ENCODE measurements at regions not wholly inside any gene's neighbourhood (a gene's known extent, or its start where the extent isn't known, plus 50 kb on each side); places are given as distances from the start of the nearest gene placed in this dataset.

DNA sequence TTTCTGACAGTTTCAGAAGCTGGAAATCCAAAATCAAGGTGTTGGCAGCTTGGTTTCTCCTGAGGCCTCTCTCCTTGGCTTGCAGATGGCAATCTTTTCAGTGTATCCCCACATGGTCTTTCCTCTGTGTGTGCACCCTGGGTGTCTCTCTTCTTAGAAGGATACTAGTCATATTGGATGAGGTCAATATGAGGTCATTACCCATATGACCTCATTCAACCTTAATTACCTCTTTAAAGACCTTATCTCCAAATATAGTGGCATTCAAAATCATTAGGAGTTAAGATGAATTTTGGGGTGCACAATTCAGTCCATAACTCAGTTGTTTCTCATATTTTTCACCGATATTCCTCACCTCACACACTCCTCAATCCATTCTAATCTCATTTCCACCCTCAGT lies 92.4 kb upstream of the TGM3 start:
- no peaks in the 10 kb centered on the region for H3K27me3 ChIP-seq (replicated peaks; ENCODE audit: control insufficient read depth, insufficient read depth, low read length)
- no peaks in the 10 kb centered on the region for H3K36me3 ChIP-seq (ENCODE audit: control insufficient read depth, insufficient read depth, low read length, severe bottlenecking)
- H3K9ac ChIP-seq (ENCODE audit: low read length) = no peak overlapping the region
- no peak overlapping the region for H3K4me3 ChIP-seq (ENCODE audit: low read length)
- no peaks in the 10 kb centered on the region for H3K9me3 ChIP-seq (ENCODE audit: control insufficient read depth, low read length)
- no peak for DNase-seq (ENCODE audit: low read depth)
- H3K4me1 ChIP-seq (ENCODE audit: control insufficient read depth, insufficient read depth, low read length) = peaks cover 5% of the 10 kb centered on the region

DNA sequence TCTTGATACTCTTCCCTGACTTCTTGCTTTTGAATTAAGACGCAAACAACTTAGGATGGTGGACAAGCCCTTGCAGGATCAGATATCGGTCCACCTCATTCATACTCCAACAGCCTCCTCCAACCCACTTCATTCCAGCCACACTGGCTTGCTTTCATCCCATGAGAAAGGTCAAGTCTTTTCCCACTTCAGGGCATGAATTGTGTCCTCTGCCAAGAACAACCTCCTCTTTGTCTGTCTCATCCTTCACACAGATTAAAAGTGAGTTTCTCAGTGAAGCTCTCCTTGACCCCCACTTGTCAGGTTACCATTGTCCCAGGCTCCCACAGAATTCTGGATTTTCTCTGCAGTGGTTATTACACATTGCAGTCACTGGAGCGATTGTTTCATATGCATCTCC lies 91.8 kb upstream of the TGM3 start:
- peaks cover 5% of the 10 kb centered on the region for H3K4me1 ChIP-seq (ENCODE audit: control insufficient read depth, insufficient read depth, low read length)
- no peaks in the 10 kb centered on the region for H3K36me3 ChIP-seq (ENCODE audit: control insufficient read depth, insufficient read depth, low read length, severe bottlenecking)
- no peaks in the 10 kb centered on the region for H3K27me3 ChIP-seq (replicated peaks; ENCODE audit: control insufficient read depth, insufficient read depth, low read length)
- H3K9ac ChIP-seq (ENCODE audit: low read length) = no peak overlapping the region
- H3K9me3 ChIP-seq (ENCODE audit: control insufficient read depth, low read length) = no peaks in the 10 kb centered on the region
- DNase-seq (ENCODE audit: low read depth) = no peak
- no peak overlapping the region for H3K4me3 ChIP-seq (ENCODE audit: low read length)

GRCh38 chr20:2206957-2207769 lies 88.6 kb upstream of the TGM3 start:
- peak; percentile 89 for DNase-seq (ENCODE audit: low read depth)
- peaks cover 19% of the 10 kb centered on the region for H3K4me1 ChIP-seq (ENCODE audit: control insufficient read depth, insufficient read depth, low read length)
- no peaks in the 10 kb centered on the region for H3K9me3 ChIP-seq (ENCODE audit: control insufficient read depth, low read length)
- H3K4me3 ChIP-seq (ENCODE audit: low read length) = peak overlapping the region; percentile 83
- H3K27me3 ChIP-seq (replicated peaks; ENCODE audit: control insufficient read depth, insufficient read depth, low read length) = no peaks in the 10 kb centered on the region
- no peaks in the 10 kb centered on the region for H3K36me3 ChIP-seq (ENCODE audit: control insufficient read depth, insufficient read depth, low read length, severe bottlenecking)
- peak overlapping the region; percentile 78 for H3K9ac ChIP-seq (ENCODE audit: low read length)

- Histone ChIP-seq H3K9ac (ENCODE audit: low read length) (peak overlapping the region; percentile 78), H3K4me1 (ENCODE audit: control insufficient read depth, insufficient read depth, low read length) (peaks cover 19% of the 10 kb centered on the region), H3K4me3 (ENCODE audit: low read length) (peak overlapping the region; percentile 83), H3K27me3 (replicated peaks; ENCODE audit: control insufficient read depth, insufficient read depth, low read length) (no peaks in the 10 kb centered on the region), H3K36me3 (ENCODE audit: control insufficient read depth, insufficient read depth, low read length, severe bottlenecking) (no peaks in the 10 kb centered on the region), H3K9me3 (ENCODE audit: control insufficient read depth, low read length) (no peaks in the 10 kb centered on the region)
- no peak for DNase-seq (ENCODE audit: low read depth)
Observed at GRCh38 chr20:2207770-2208097, 88.1 kb upstream of the TGM3 start.

DNA sequence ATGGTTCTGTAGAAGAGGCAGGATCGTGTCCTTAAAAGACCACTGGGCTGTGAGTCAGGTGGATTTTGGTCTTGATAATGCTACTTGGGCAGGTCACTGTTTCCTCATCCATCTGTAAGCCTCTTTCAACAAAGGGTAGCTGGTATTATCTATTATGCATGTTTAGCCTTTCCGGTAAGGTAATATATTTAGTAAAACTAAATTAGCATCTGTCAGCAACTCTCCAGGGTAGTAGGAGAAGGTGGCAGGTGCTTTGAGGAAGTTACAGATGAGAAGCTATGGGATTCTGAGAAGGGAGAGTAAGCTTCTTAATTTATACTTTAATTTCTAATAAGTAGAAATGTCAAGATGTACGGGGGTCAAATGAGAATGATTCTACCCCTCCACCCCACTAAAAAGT lies 86.9 kb upstream of the TGM3 start:
- Histone ChIP-seq H3K27me3 (replicated peaks; ENCODE audit: control insufficient read depth, insufficient read depth, low read length) (no peaks in the 10 kb centered on the region), H3K36me3 (ENCODE audit: control insufficient read depth, insufficient read depth, low read length, severe bottlenecking) (no peaks in the 10 kb centered on the region), H3K4me3 (ENCODE audit: low read length) (no peak overlapping the region), H3K9ac (ENCODE audit: low read length) (no peak overlapping the region), H3K9me3 (ENCODE audit: control insufficient read depth, low read length) (no peaks in the 10 kb centered on the region), H3K4me1 (ENCODE audit: control insufficient read depth, insufficient read depth, low read length) (peaks cover 19% of the 10 kb centered on the region)
- no peak for DNase-seq (ENCODE audit: low read depth)

- Histone ChIP-seq H3K36me3 (ENCODE audit: control insufficient read depth, insufficient read depth, low read length, severe bottlenecking) (no peaks in the 10 kb centered on the region), H3K4me3 (ENCODE audit: low read length) (no peak overlapping the region), H3K9me3 (ENCODE audit: control insufficient read depth, low read length) (no peaks in the 10 kb centered on the region), H3K27me3 (replicated peaks; ENCODE audit: control insufficient read depth, insufficient read depth, low read length) (no peaks in the 10 kb centered on the region), H3K9ac (ENCODE audit: low read length) (no peak overlapping the region), H3K4me1 (ENCODE audit: control insufficient read depth, insufficient read depth, low read length) (peaks cover 19% of the 10 kb centered on the region)
- peak; percentile 21 for DNase-seq (ENCODE audit: low read depth)
Observed at GRCh38 chr20:2210646-2211552, 84.9 kb upstream of the TGM3 start.

DNA sequence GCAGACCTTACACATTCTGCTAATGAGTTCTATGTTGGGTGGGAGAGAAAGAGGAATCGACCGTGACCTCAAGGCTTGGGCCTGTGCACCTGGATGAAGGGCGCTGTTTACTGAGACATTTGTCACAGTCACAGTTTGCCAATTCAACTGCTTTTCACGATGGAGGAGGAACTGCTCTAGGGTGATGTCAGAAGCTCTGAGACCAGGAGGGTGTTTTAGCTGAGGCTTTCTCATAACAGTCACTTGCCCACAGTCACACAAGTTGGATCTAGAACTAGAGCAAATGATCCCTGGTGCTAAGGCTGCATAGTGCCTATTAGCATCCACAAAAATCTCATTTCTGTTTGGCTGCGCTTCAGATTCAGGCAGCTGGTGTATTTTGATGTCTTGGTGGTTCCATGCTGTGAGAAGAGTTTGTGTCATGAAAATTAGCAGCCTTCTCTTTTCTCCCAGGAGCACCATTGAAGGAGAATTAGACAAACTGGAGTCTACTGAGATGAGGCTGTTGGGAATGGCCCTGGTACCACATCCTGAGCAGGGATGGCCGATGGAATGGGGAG lies 83.3 kb upstream of the TGM3 start:
- peaks cover 18% of the 10 kb centered on the region for H3K4me1 ChIP-seq (ENCODE audit: control insufficient read depth, insufficient read depth, low read length)

DNA sequence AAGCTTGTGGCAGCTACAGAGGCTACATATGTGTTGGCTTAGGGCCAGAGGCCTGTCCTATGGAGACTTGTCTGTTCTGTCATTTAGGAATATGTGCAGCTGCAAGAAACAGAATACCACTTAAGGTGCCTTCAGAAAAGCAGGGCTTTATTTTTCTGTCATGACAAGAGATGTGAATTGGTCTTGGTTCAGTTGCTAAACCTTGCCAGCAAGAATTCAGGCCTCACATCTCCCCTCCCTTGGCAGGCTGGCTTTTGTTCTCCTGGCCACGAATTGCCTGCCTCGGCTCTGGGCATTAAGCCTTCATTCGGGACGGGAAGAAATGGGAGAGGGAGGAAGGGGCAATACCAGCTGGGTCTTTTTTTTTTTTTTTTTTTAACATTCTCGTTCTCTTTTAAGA lies 82.4 kb upstream of the TGM3 start:
- Histone ChIP-seq H3K9ac (ENCODE audit: low read length) (no peak overlapping the region), H3K36me3 (ENCODE audit: control insufficient read depth, insufficient read depth, low read length, severe bottlenecking) (no peaks in the 10 kb centered on the region), H3K4me3 (ENCODE audit: low read length) (no peak overlapping the region), H3K9me3 (ENCODE audit: control insufficient read depth, low read length) (no peaks in the 10 kb centered on the region), H3K4me1 (ENCODE audit: control insufficient read depth, insufficient read depth, low read length) (peaks cover 13% of the 10 kb centered on the region), H3K27me3 (replicated peaks; ENCODE audit: control insufficient read depth, insufficient read depth, low read length) (no peaks in the 10 kb centered on the region)
- no peak for DNase-seq (ENCODE audit: low read depth)

More for the DNA sequence above, 83.3 kb upstream of the TGM3 start:
- no peak for DNase-seq (ENCODE audit: low read depth)
- Histone ChIP-seq H3K36me3 (ENCODE audit: control insufficient read depth, insufficient read depth, low read length, severe bottlenecking) (no peaks in the 10 kb centered on the region), H3K9me3 (ENCODE audit: control insufficient read depth, low read length) (no peaks in the 10 kb centered on the region), H3K4me3 (ENCODE audit: low read length) (no peak overlapping the region), H3K9ac (ENCODE audit: low read length) (no peak overlapping the region), H3K27me3 (replicated peaks; ENCODE audit: control insufficient read depth, insufficient read depth, low read length) (no peaks in the 10 kb centered on the region)

DNA sequence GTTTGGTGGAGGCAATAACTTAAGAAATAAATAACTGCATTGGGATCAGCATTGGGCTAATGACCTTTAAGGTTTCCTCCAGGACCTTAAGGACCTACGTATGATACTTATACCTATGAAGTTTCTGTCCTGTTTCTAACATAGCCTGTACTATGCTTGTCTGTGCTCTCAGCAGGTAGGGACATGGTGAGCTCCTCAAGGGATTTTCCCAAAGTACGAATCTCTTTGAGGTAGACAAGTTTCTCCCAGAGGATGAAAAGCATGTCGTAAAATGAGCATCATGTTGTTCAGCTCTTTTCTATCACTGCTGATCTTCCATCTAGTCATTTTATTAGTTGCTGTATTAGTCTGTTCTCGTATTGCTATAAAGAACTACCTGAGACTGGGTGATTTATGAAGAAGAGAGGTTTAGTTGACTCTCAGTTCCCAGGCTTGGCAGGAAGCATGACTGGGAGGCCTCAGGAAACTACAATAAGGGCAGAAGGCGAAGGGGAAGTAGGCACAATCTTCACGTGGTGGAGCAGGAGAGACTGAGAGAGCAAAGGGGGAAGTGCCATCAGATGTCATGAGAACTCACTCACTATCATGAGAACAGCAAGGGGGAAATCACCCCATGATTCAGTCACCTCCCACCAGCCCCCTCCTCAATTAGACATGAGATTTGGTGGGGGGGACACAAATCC lies 77.8 kb upstream of the TGM3 start:
- Histone ChIP-seq H3K9ac (ENCODE audit: low read length) (no peak overlapping the region), H3K36me3 (ENCODE audit: control insufficient read depth, insufficient read depth, low read length, severe bottlenecking) (no peaks in the 10 kb centered on the region), H3K4me3 (ENCODE audit: low read length) (no peak overlapping the region), H3K27me3 (replicated peaks; ENCODE audit: control insufficient read depth, insufficient read depth, low read length) (no peaks in the 10 kb centered on the region), H3K4me1 (ENCODE audit: control insufficient read depth, insufficient read depth, low read length) (no peaks in the 10 kb centered on the region), H3K9me3 (ENCODE audit: control insufficient read depth, low read length) (peaks cover 7% of the 10 kb centered on the region)
- no peak for DNase-seq (ENCODE audit: low read depth)

DNA sequence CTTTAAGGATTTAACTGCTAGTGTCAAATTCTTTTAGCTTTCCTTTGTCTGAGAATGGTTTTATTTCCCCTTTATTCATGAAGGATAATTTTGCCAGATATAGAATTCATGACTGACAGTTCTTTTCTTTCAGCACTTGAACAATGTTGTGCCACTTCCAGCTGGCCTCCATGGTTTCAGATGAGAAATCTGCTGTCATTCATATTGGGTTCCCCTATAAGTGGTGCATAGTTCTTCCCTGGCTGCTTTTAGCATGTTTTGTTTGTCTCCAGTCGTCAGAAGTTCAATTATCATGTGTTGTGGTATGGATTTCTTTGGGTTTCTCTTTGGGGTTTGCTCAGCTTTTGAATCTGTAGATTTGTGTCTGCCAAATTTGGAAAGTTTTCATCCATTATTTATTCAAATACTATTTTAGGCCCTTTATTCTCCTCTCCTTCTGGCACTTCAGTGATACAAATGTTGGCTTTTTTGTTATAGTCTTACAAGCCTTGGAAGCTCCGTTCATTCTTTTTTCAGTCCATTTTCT lies 76.3 kb upstream of the TGM3 start:
- no peak for DNase-seq (ENCODE audit: low read depth)
- no peaks in the 10 kb centered on the region for H3K4me1 ChIP-seq (ENCODE audit: control insufficient read depth, insufficient read depth, low read length)
- no peak overlapping the region for H3K4me3 ChIP-seq (ENCODE audit: low read length)
- no peaks in the 10 kb centered on the region for H3K27me3 ChIP-seq (replicated peaks; ENCODE audit: control insufficient read depth, insufficient read depth, low read length)
- no peaks in the 10 kb centered on the region for H3K36me3 ChIP-seq (ENCODE audit: control insufficient read depth, insufficient read depth, low read length, severe bottlenecking)
- H3K9me3 ChIP-seq (ENCODE audit: control insufficient read depth, low read length) = peaks cover 7% of the 10 kb centered on the region
- no peak overlapping the region for H3K9ac ChIP-seq (ENCODE audit: low read length)

GRCh38 chr20:2220298-2220697 lies 75.5 kb upstream of the TGM3 start:
- H3K36me3 ChIP-seq (ENCODE audit: control insufficient read depth, insufficient read depth, low read length, severe bottlenecking) = no peaks in the 10 kb centered on the region
- no peak overlapping the region for H3K4me3 ChIP-seq (ENCODE audit: low read length)
- no peak for DNase-seq (ENCODE audit: low read depth)
- H3K4me1 ChIP-seq (ENCODE audit: control insufficient read depth, insufficient read depth, low read length) = no peaks in the 10 kb centered on the region
- no peaks in the 10 kb centered on the region for H3K27me3 ChIP-seq (replicated peaks; ENCODE audit: control insufficient read depth, insufficient read depth, low read length)
- H3K9me3 ChIP-seq (ENCODE audit: control insufficient read depth, low read length) = peaks cover 7% of the 10 kb centered on the region
- no peak overlapping the region for H3K9ac ChIP-seq (ENCODE audit: low read length)
